NCI-H524 (cell line): ENCODE measurements at regions not wholly inside any gene's neighbourhood (a gene's known extent, or its start where the extent isn't known, plus 50 kb on each side); places are given as distances from the start of the nearest gene placed in this dataset.
"Not testable (repeated sequence)": the region's sequence is repeated elsewhere in the genome, so short reads cannot be mapped to it uniquely, and the experiment has no call there.

Experiments used
- DNase-seq, 2 experiments: peaks; one replicate each; lab custom pipeline; 2025; lab: John Stamatoyannopoulos, UW

DNA sequence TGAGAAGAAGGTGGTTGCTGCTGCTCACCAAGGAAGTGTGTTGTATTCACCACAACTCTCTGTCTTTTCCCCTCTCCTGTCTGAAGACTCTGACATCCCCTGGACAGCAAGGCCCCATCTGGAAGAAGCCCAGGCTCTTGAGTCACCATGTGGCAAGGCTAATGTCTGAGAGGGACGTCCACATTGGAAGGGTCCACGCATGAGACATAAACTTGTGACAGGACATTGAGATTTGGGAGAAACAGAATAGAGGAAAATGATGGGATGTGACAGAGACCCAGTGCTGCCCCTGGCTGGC, 176.5 kb downstream of the IRF8 start:
- no peak for DNase-seq

DNA sequence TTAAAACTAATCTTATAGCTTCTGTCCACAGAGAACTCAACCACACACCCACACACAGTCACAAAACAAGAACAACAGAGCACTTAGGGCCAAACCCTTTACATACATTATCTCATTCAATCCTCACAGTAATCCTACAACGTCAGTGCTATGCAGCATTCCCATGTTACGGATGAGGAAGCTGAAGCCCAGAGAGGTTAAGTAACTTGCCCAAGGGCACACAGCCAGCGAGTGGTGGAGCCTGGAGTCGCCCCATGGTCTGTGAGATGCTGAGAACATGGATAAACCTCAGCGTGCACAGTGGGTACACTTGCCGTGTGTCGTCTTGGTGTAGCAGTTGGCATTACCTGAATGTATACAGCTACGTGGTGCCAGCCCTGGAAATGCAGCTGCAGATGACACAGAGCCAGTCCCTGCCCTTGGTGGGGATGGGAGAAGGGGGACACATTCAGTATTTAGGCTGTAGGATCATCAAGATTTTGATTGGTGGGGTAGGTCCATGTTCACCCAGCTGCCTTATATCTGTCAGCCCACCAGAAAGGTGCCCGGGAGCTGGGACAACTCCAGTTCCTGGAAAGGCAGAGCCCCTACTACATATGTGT, 177.0 kb downstream of the IRF8 start:
- DNase-seq, result no peak

DNA sequence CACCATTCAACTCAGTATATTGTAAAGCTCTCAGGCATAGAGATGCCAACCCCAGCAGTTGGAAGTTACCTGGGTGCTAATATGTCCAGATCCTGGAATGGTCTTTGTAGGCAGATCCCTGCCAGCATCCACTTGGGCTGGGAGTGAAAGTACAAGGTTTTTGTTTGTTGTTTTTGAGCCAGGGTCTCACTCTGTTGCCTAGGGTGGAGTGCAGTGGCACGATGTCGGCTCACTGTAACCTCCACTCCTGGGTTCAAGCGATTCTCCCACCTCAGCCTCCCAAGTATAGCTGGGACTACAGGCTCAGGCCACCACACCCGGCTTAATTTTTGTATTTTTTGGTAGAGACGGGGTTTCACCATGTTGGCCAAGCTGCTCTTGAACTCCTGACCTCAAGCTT, 177.6 kb downstream of the IRF8 start:
- no peak for DNase-seq

DNA sequence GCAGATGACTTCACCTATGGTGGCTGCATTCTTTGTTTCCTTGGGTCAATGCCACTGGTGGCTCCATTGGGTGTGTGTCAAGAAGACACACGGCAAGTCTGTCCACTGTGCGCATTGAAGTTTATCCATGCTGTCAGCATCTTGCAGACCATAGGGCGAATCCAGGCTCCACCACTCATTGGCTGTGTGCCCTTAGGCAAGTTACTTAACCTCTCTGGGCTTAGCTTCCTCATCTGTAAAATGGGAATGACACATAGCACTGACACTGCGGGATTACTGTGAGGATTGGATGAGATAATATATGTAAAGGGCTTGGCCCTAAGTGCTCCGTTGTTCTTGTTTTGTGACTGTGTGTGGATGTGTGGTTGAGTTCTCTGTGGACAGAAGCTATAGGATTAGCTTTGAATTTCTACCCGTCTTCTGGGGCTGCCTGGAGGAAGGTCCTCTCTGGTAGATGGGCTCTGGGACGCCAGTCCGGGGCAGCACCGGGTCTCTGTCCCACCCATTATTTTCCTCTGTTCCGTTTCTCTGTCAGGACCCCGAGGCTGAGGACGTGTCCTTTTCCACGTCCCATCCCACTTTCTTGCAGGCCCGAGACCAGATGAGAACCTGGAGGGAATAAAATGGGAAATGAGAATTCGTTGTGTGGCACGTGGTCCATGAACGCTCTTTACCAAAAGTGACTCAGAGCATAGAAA, 178.4 kb downstream of the IRF8 start:
- no peak for DNase-seq

DNA sequence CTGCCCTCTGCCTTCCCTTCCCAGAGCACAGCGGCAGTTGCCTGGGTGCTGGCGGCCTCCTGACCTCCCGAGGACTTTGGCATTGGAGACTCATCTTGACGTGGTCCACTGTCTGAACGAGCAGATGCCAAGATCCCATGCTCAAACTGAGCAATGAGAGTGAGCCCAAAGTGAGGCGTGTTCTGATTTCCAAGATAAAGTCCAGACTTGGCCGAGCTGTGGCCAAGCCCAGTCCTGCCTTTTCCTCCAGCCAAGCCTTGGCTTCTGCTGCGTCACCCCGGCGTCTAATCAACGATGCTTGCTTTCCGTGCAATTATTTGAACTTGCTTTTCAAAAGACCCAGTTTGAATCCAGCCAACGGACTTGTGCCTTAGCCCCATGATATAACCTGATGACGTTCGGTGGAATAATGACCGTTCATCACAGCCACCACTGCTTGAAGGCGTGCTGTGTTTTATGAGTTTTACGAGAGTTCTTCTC, 179.2 kb downstream of the IRF8 start:
- no peak for DNase-seq

DNA sequence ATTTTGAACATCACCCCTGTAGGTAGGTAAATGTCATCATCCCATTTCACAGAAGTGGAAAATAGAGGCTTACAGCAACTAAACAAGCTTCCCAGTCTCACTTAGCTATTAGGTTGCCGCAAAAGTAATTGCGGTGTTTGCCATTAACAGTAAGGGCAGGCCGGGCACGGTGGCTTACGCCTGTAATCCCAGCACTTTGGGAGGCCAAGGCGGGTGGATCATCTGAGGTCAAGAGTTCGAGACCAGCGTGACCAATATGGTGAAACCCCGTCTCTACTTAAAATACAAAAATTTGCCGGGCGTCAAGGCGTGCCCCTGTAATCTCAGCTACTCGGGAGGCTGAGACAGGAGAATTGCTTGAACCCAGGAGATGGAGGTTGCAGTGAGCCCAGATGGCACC, 179.7 kb downstream of the IRF8 start:
- DNase-seq, result not testable (repeated sequence)

DNA sequence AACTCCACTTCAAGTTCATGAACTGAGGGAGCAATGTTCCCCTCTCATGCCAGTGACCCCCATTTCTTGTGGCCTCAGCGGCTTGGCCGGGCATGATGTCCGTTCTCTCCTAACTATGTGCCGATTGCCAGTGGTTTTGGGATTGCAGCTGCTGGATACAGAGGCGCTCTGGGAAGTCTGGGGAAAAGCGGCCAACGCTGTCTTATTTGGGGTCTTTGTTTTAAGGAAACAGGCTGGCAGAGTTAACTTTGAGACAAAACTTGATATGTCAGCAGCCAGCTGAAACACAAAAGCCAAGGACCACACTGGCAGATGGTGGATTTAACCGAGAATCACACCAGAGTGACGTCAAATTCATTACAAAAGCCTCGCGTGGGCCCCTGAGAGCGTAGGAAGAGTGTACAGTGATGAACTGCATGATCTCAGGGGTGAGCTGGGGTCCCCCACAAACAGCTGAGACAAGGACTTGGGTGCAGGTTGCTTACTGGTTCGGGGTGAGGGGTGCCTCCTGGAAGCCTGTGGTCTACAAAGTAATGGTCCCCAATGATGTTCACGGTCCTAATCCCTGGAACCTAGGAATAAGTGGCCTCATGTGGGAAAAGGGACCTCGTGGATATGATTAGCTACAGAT, 180.4 kb downstream of the IRF8 start:
- DNase-seq, result no peak

DNA sequence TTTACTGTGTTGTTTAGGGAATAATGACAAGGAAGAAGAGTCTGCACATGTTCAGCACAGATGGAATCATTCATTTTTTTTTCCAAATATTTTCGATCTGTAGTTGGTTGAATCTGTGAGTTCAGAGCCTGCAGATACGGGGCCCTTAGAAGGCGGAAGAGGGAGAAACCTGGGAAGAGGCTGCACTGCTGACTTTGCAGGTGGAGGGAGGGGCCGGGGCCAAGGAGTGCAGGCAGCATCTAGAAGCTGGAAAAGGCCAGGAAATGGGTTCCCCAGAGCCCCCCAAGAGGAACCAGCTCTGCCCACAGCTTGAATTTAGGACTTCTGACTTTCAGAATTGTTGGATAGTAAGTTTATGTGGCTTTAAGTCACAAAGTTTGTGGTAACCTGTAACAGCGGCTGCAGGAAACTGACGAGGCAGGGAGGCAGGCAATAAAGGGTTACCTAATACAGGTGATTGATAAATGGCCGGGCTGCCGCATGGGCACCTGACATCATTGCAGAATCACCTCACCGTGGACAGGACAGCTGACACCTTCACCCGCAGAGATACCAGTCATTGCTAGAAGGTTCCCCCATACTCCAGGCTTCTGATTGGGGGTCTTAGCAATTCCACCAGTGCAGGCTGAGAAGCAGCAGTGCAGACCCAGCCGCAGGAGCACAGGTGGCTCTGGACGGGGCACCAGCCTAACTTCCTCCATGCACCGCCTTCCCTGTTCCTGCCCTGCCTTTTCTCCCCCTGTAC, 181.3 kb downstream of the IRF8 start:
- no peak for DNase-seq

DNA sequence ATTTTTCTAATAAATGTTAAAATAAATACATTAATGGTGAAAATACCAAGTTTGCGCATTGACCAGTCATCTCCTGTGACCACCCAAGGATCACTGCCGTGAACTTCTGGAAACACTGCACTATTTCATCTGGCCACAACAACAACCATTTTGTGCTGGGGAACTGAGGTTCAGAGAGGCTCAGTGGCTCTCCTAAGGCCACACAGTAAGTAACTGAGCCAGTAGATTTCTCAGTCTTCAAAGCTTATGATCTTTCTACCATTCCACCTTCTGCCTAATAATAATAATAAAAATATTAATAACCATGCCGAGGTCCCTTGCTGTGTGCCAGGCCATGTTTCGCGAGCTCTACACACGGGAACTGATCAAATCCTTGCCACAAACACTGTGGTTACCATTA, 182.0 kb downstream of the IRF8 start:
- no peak for DNase-seq

DNA sequence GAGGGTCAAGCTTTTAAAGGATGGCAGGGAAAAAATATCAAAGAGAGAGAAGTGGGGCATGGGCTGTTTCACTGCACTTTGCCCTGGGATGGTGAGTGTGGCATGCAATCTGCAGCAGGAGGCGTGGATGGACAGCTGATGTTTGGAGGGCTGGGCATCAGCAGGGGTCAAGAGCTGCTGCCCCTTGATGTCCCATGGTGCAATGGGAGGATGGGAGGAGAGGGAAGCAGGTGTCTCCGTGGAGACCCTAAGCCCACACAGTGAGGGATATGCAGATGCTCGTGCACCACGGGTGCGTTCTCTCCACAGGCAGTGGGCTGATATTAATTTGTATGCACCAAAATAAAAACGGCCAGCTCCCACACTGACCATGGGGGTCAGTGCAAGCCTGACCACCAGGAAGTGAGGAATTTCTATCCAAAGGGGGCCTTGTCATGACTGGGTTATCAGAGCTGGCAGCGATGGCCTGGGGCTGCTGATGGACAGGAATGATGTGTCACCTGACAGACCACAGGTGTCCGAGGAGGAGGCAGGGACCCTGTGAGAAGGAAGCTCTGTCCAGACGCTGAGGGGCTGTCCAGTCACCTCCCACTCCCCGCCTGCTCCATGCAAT, 183.6 kb downstream of the IRF8 start:
- DNase-seq, result no peak

DNA sequence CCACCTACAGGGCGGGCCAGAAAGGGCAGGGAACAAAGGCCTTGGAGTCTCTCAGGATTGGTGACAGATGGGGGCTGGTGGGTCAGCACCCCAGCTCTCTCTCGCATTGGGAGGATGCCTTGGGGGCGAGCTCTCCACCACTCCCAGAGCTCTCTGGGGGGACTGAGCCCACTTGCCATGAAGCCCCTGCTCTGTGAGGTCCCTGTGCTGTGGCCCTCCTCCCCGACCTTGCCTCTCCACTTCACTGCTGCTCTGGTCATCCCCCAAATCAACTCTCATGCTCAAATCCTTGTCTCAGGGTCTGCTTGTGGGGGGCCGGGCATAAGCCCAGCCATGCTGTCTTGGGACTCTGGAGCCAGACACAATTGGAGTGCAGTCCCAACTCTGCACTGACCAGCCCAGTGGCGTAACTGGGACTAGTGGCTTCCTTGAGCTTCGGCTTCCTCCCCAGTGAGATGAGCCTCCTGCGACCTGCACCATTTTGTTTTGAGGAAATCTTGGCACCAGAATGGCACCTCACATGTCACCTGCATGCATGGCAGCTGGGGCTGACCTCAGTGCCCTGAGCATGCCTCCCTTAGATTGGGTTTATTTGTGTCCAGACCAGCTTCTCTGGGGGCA, 184.5 kb downstream of the IRF8 start:
- no peak for DNase-seq

DNA sequence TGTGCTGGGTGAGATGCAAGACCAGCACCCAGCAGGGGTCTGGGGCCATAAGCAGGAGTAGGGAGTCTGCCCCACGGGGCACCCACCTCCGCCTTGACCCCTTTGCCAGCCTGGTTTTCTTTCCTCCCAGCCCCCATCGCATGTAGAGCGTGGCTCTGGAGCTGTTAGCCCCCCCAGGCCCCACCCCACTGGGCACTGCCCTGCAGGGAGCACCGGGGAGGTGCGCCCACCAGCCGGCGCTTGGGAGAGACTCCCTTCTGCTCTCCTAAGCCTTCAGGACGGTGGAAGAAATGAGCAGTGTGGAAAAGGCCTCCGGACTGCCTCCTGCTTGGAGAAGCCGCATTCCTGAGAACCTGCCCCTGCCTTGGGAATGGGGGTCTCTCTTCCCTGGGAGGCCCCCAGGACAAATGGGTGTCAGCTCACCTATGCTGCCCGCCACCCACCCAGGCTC, 186.2 kb downstream of the IRF8 start:
- DNase-seq, result no peak

DNA sequence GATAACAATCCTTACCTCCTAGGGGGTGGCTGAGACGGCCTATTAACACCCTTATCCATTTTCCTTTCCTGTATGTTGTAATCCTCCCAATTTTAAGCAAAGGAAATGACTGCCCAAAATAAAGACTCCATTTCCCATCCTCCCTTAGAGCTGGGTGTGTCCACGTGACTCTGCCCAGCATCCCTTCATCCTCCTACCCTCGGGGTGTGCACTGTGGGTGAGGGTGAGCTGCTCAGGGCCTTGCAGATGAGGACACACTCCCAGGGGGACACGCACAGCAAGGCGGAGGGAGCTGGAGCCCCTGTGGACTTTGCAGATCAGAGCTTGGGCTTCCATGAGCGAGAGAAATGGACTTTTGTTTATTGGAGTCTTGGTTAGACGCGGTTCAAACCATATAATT, 186.8 kb downstream of the IRF8 start:
- no peak for DNase-seq

DNA sequence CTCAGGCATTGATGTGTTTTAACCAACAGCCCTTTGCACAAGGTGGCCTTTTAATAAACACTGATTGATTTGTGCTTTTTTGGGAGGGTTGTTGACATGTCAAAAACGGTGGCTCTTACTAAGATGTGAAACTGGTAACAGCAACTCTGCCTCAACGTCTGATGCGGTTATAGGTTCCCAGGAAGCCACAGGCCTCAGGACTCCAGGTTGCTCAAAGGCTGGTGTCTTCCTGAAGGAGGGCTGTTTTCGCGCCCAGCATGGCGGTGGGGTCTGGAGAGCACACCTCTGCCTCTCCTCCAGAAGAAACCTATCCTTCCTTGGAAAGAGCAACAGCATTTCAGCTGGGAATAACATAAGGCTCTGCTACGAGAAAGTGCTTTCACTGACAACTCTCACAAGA, 187.5 kb downstream of the IRF8 start:
- DNase-seq, result no peak

DNA sequence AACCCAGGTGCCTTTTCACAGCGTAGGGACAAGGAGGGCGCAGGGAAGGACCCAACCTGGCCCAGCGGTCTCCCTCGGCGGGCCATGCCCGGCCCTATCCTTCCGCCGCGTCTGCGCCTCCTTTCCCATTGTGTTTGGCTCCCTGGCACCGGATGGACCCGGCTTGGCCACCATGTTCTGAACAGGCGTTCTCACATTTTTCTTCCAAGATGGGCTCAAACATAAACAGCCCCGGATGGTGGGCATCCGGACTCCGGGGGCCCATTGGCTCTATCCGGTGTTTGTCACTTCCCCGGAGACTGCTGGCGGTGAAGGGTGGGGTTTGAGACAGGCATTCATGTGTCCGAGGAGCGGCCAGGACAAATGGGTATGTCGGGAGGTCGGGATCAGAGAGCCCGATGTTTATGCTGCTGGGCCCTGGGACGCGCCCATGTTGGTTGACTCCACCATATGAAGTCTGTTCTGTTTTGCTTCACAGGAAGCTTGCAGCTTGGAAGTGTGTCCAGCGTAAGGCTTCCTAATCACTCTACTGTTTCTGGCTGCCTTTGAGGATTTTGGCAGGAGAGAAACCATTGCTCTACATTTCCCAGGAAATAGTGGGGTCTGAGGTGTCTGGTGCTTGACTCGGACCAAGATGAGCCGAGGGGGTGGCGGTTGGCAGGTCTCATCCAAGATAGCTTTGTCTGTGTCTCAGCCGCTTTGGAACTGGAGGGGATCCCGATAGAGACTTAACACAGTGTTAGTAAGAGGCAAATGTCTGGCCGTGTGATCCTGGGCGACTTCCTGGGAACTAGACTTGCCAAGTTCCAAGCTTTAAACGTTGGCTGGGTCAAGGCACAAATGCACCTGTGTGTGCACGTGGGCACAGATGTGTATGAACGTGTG, 188.3 kb downstream of the IRF8 start:
- no peak for DNase-seq

DNA sequence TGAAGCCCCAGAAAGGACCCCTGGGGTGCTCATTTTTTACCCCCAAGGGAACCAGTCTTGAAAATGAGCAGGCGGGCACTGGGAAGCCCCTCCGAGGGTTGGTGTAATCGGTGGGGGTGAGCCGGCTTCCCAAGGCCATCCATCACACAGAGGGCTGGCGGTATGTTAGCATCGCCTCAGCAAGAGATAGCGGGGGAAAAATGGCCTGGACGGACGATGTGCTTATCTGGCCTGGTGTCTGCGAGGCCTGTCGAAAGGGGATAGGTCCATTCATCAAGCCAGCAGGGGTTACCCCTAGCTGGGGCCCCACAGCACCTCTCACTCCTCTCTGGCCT, 188.9 kb downstream of the IRF8 start:
- DNase-seq, result no peak

DNA sequence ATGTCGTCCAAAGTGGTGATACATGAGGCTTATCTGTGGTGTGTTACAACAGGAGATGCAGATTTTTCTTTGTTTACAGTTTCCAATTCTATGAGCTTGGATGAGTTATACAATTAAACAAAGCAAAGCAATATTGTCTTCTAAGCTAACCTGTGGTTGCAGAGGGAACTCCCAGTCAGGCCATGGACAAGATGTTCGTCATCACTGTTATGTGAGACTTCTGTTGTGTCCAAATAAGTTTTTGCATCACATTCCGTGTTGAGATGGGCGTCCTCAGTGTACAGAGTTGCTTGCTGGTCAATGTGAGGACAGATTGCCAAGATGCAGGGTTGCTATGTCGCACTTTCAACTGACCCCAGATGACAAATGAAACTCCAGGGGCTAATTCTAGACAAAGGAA, 189.3 kb downstream of the IRF8 start:
- DNase-seq, result no peak

DNA sequence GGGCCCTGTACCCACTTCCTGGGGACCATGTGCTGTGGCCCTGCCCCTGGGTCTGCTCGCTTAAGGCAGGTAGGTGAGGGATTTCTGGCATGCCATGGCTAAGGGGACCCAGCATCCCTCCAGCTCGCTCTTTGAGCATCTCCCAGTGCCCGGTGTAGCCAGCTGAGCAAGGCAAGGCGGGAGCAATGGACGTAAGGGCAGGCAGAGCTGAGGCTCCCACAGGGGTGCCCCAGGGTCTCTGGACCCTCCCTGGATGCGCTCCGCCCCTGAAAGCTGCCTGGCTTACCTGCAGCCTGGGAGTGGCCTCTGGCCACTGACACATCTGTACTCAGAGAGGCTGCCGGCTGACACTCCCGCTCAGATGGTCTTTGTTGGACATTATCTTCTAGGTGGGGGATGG, 189.9 kb downstream of the IRF8 start:
- DNase-seq, result no peak

DNA sequence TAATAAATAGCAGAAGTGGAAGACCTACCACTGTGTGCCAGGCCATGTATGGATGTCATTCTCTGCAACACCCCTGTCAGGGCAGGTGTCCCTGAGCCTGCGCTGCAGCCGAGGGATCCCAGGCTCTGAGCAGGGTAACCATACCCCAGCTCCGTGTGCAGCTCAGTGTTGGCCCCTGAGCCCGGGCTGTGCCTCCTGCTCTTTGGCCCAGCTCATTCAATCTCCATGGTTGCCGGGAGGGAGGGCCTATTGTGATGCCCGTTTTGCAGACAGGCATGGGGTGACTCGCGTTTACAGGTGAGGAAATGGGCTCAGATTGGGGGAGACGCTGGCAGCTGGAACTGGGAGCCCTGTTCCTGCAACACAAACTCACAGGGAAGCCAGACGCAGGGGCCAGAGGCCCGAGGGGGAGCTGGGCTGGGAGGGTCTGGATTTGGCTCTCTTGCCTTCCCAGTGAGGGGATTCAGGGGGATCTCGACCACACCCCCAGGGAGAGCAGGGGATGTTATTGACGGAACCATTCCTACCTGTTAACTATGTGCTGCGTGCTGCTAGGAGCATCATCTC, 190.5 kb downstream of the IRF8 start:
- DNase-seq, result no peak

DNA sequence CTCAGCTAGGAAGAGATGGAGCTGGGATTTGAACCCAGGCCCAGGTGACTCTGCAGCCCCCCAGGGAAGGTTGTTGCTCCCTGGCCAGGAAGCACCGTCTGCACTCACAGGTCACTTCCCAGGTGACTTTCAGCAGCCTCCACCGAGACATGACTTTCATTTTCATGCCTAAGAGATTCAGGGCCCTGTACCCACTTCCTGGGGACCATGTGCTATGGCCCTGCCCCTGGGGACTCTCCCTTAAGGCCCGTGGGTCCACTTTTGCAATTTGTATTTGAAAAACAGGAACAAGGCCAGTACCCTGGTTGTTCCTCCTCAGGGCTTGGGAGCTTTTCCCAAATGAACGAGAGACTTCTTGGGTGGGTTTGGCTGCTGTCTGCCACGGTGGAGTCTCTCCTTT, 191.0 kb downstream of the IRF8 start:
- DNase-seq, result no peak
